HepG2 (cell line): ENCODE measurements at regions not wholly inside any gene's neighbourhood (a gene's known extent, or its start where the extent isn't known, plus 50 kb on each side); places are given as distances from the start of the nearest gene placed in this dataset.

Experiments used
- AHR ChIP-seq: IDR thresholded peaks from 2 replicates; pipeline ENCODE4 v1.6.1; 2018; ENCODE audit warnings: missing genetic modification reagents, missing compliant biosample characterization
- BCL6 ChIP-seq: IDR thresholded peaks from 2 replicates; pipeline ENCODE4 v1.6.1; 2016; ENCODE audit warnings: missing genetic modification reagents, missing compliant biosample characterization
- CBX5 ChIP-seq: sonication (generic); formaldehyde crosslinking; IDR thresholded peaks from 2 replicates; pipeline ENCODE4 v1.4.0; 2020; ENCODE audit warnings: missing genetic modification reagents, borderline replicate concordance
- CC2D1A ChIP-seq: sonication (generic); formaldehyde crosslinking; IDR thresholded peaks from 2 replicates; pipeline ENCODE4 v1.8.1; 2023; ENCODE audit warnings: mild to moderate bottlenecking, missing genetic modification reagents
- ELF4 ChIP-seq: sonication (generic); formaldehyde crosslinking; IDR thresholded peaks from 2 replicates; pipeline ENCODE4 v1.5.0; 2020; ENCODE audit warnings: missing genetic modification reagents, mild to moderate bottlenecking, moderate library complexity, borderline replicate concordance
- HOXA9 ChIP-seq: sonication (generic); formaldehyde crosslinking; IDR thresholded peaks from 2 replicates; pipeline ENCODE4 v1.8.1; 2022; ENCODE audit warnings: missing genetic modification reagents, mild to moderate bottlenecking, moderate library complexity, borderline replicate concordance
- IKZF1 ChIP-seq: fragments of 450-650 bp; IDR thresholded peaks from 2 replicates; pipeline ENCODE4 v1.7.1; 2016
- KMT2A ChIP-seq: sonication (generic); formaldehyde crosslinking; IDR thresholded peaks from 2 replicates; pipeline ENCODE4 v1.4.0; 2020; ENCODE audit warnings: missing genetic modification reagents
- LCORL ChIP-seq, 2 experiments: fragments of 450-650 bp in 1 of 2; sonication (generic) in 1 of 2; formaldehyde crosslinking in 1 of 2; IDR thresholded peaks; 2 replicates each; pipeline versions ENCODE4 v1.5.0 to v1.6.1; 2017 to 2020; ENCODE audit warnings: antibody characterized with exemption in 1 of 2, missing genetic modification reagents in 1 of 2
- NR1H2 ChIP-seq: sonication (generic); formaldehyde crosslinking; IDR thresholded peaks from 2 replicates; pipeline ENCODE4 v1.8.1; 2022; ENCODE audit warnings: low read depth, missing genetic modification reagents, borderline replicate concordance
- PHF20 ChIP-seq: sonication (generic); formaldehyde crosslinking; IDR thresholded peaks from 2 replicates; pipeline ENCODE4 v1.5.0; 2020; ENCODE audit warnings: mild to moderate bottlenecking, missing genetic modification reagents
- SALL1 ChIP-seq: sonication (generic); formaldehyde crosslinking; IDR thresholded peaks from 2 replicates; pipeline ENCODE4 v1.8.0; 2022; ENCODE audit warnings: mild to moderate bottlenecking, missing genetic modification reagents
- STAG1 ChIP-seq: sonication (generic); formaldehyde crosslinking; IDR thresholded peaks from 2 replicates; pipeline ENCODE4 v1.4.0; 2020; ENCODE audit warnings: missing genetic modification reagents
- SUZ12 ChIP-seq: fragments of 150-350 bp; IDR thresholded peaks from 2 replicates; pipeline ENCODE4 v1.6.1; 2014; ENCODE audit warnings: low read depth, low read length
- YEATS4 ChIP-seq: sonication (generic); formaldehyde crosslinking; IDR thresholded peaks from 2 replicates; pipeline ENCODE4 v1.4.0; 2020; ENCODE audit warnings: missing genetic modification reagents, borderline replicate concordance
- ZMYM3 ChIP-seq: sonication (generic); formaldehyde crosslinking; IDR thresholded peaks from 2 replicates; pipeline ENCODE4 v1.5.1; 2020; ENCODE audit warnings: mild to moderate bottlenecking, missing genetic modification reagents
- ZNF101 ChIP-seq: sonication (generic); formaldehyde crosslinking; IDR thresholded peaks from 2 replicates; pipeline ENCODE4 v1.4.0; 2020; ENCODE audit warnings: mild to moderate bottlenecking, low read depth, missing genetic modification reagents, borderline replicate concordance
- ZNF24 ChIP-seq: fragments of 450-650 bp; IDR thresholded peaks from 2 replicates; pipeline ENCODE4 v1.6.1; 2017; ENCODE audit warnings: antibody characterized with exemption, mild to moderate bottlenecking
- ZNF44 ChIP-seq: sonication (generic); formaldehyde crosslinking; IDR thresholded peaks from 2 replicates; pipeline ENCODE4 v1.5.1; 2020; ENCODE audit warnings: mild to moderate bottlenecking, missing genetic modification reagents
- ZNF619 ChIP-seq: sonication (generic); formaldehyde crosslinking; IDR thresholded peaks from 2 replicates; pipeline ENCODE4 v1.4.0; 2020; ENCODE audit warnings: mild to moderate bottlenecking, missing genetic modification reagents
- ZNF720 ChIP-seq: sonication (generic); formaldehyde crosslinking; IDR thresholded peaks from 2 replicates; pipeline ENCODE4 v1.4.0; 2020; ENCODE audit warnings: missing genetic modification reagents
- ZNF780A ChIP-seq: sonication (generic); formaldehyde crosslinking; IDR thresholded peaks from 2 replicates; pipeline ENCODE4 v1.8.0; 2022; ENCODE audit warnings: mild to moderate bottlenecking, missing genetic modification reagents, moderate library complexity
- TF ChIP-seq, protein P1 (sequence below): sonication (generic); formaldehyde crosslinking; IDR thresholded peaks from 2 replicates; pipeline ENCODE4 v1.5.0; 2020; ENCODE audit warnings: missing genetic modification reagents
- TF ChIP-seq, protein P2 (sequence below): sonication (generic); formaldehyde crosslinking; IDR thresholded peaks from 2 replicates; pipeline ENCODE4 v1.5.0; 2020; ENCODE audit warnings: missing genetic modification reagents
- TF ChIP-seq, protein P3 (sequence below): IDR thresholded peaks from 2 replicates; pipeline ENCODE4 v1.6.1; 2016
- TF ChIP-seq, protein P4 (sequence below): sonication (generic); formaldehyde crosslinking; IDR thresholded peaks from 2 replicates; pipeline ENCODE4 v1.5.1; 2020; ENCODE audit warnings: mild to moderate bottlenecking, missing genetic modification reagents, moderate library complexity
- TF ChIP-seq, protein P5 (sequence below): sonication (generic); IDR thresholded peaks from 2 replicates; pipeline ENCODE4 v1.6.1; 2016; ENCODE audit warnings: low read depth, borderline replicate concordance

DNA sequence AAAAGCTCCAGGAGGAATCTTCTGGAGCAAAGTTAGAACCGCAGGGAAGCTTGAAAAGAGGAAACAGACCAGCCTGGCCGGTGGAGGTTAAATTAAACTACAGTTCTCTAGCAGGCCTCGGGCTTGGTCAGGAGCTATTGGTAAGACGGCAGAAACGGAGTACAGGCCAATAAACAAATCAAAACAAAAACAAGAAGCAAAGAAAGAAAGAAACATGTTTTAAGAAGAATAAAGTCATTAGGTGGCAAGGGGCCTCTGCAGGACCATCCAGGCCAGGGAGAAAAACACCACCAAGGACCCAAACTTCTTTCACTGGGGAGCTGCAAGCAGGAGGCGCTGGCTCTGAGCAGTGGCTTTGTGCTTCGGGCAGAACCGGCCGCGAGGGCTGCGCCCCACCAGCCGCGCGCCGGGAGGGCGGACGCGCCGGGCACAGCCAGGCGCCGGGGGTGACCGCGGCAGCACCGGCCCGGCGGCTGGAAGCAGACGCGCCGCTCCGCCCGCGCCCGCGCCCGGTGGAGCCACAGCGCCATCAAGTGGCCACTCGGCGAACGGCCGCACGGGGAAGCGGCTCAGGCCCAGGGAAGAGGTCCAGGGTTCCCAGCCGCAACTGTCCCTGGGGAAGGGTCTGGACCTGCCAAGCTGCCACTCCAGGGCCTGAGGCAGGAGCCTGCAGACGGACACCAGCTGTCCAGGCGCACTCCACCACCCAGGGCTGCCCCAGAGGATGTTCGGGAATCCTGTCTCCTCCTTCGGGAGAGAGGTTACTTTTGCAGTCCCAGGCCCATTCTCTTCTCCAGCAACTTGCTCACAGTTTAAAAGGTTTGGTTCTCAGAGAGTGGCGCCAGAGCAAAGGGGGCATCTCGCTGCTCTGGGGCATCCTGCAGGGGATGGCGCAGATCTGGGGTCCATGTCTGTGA, 419.4 kb downstream of the SOX9 start (continued):
- TF ChIP-seq STAG1 (CRISPR knock-in tag): peak; percentile 98
- no peak for TF ChIP-seq ZNF44 (CRISPR knock-in tag)
- 0 out of 2 replicates have a peak, but pooled peaks have one; percentile 7 for TF ChIP-seq ZMYM3
- TF ChIP-seq SUZ12: no peak
- TF ChIP-seq YEATS4: peak; percentile 74
- TF ChIP-seq, protein P1, sequence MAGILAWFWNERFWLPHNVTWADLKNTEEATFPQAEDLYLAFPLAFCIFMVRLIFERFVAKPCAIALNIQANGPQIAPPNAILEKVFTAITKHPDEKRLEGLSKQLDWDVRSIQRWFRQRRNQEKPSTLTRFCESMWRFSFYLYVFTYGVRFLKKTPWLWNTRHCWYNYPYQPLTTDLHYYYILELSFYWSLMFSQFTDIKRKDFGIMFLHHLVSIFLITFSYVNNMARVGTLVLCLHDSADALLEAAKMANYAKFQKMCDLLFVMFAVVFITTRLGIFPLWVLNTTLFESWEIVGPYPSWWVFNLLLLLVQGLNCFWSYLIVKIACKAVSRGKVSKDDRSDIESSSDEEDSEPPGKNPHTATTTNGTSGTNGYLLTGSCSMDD (CRISPR knock-in tag): no peak
- peak; percentile 75 for TF ChIP-seq KMT2A (CRISPR knock-in tag)
- TF ChIP-seq IKZF1: no peak
- TF ChIP-seq SALL1: peak; percentile 90
- peak; percentile 44; the same call in 1 of the 2 replicates for TF ChIP-seq ZNF619 (CRISPR knock-in tag)
- no peak; the same call in 1 of the 2 replicates for TF ChIP-seq CBX5
- TF ChIP-seq, protein P2, sequence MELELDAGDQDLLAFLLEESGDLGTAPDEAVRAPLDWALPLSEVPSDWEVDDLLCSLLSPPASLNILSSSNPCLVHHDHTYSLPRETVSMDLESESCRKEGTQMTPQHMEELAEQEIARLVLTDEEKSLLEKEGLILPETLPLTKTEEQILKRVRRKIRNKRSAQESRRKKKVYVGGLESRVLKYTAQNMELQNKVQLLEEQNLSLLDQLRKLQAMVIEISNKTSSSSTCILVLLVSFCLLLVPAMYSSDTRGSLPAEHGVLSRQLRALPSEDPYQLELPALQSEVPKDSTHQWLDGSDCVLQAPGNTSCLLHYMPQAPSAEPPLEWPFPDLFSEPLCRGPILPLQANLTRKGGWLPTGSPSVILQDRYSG: no peak; the same call in 1 of the 2 replicates
- no peak for TF ChIP-seq CC2D1A
- TF ChIP-seq BCL6: no peak
- TF ChIP-seq ZNF24: no peak
- TF ChIP-seq ZNF720 (CRISPR knock-in tag): no peak
- TF ChIP-seq LCORL (IDR thresholded peaks at IDR 0.05): no peak
- peak; percentile 72 for TF ChIP-seq LCORL (CRISPR knock-in tag; IDR thresholded peaks at IDR 0.05)
- TF ChIP-seq, protein P3, sequence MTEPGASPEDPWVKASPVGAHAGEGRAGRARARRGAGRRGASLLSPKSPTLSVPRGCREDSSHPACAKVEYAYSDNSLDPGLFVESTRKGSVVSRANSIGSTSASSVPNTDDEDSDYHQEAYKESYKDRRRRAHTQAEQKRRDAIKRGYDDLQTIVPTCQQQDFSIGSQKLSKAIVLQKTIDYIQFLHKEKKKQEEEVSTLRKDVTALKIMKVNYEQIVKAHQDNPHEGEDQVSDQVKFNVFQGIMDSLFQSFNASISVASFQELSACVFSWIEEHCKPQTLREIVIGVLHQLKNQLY (CRISPR knock-in tag): no peak
- TF ChIP-seq HOXA9 (CRISPR knock-in tag): no peak
- no peak for TF ChIP-seq ELF4 (CRISPR knock-in tag)
- TF ChIP-seq ZNF101 (CRISPR knock-in tag): no peak
- TF ChIP-seq, protein P4, sequence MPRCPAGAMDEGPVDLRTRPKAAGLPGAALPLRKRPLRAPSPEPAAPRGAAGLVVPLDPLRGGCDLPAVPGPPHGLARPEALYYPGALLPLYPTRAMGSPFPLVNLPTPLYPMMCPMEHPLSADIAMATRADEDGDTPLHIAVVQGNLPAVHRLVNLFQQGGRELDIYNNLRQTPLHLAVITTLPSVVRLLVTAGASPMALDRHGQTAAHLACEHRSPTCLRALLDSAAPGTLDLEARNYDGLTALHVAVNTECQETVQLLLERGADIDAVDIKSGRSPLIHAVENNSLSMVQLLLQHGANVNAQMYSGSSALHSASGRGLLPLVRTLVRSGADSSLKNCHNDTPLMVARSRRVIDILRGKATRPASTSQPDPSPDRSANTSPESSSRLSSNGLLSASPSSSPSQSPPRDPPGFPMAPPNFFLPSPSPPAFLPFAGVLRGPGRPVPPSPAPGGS: peak; percentile 67; the same call in 1 of the 2 replicates
- no peak for TF ChIP-seq NR1H2 (CRISPR knock-in tag)
- TF ChIP-seq ZNF780A (CRISPR knock-in tag): no peak
- no peak for TF ChIP-seq PHF20
- TF ChIP-seq, protein P5, sequence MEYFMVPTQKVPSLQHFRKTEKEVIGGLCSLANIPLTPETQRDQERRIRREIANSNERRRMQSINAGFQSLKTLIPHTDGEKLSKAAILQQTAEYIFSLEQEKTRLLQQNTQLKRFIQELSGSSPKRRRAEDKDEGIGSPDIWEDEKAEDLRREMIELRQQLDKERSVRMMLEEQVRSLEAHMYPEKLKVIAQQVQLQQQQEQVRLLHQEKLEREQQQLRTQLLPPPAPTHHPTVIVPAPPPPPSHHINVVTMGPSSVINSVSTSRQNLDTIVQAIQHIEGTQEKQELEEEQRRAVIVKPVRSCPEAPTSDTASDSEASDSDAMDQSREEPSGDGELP: no peak; the same call in 1 of the 2 replicates
- no peak for TF ChIP-seq AHR (CRISPR knock-in tag)
